Forelimb muscle (tissue), 1 donor: ENCODE measurements at regions not wholly inside any gene's neighbourhood (a gene's known extent, or its start where the extent isn't known, plus 50 kb on each side); places are given as distances from the start of the nearest gene placed in this dataset.

Experiments used
- DNase-seq: peaks from one replicate; pipeline ENCODE4 v3.0.0-alpha.2; 2013; ENCODE audit warnings: low read depth

DNA sequence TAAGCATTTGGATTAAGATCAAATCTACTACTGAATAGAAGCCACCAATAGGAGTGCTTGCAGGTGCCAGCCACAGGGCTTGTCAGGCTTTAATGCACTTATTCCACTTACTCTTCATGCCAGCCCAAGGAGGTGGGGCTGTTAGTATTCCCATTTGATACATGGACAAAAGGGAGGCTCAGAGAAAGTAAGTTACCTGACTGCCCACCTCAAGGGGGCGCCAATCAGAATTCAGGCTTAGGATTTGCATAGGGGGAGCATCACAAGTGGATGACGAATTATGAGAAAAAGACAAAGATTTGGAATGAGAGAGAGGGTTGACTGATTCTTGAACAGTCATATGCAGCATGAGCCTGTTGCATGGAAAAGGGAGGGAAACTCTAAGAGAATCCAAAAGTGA lies 188.4 kb upstream of the TSHZ2 start:
- DNase-seq, result no peak

DNA sequence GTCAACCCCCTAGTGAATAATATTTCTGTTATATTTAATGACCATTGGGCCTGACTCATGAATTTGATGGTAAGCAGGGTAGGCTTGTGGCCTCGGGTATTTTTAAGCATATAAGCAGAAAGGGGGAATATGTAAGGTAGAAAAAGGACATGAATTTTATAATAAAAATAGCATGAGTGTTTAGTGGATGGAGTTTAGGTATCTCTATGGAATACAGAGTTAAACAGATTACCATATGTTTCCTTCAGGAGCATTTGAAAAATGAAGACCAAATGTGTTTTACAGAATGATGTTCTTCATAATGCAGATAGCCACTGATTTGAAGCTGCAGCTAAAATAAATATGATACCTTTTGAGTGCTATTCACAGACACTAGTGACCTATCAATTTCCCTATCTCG lies 191.7 kb upstream of the TSHZ2 start:
- DNase-seq, result no peak

GRCh38 chr20:52779125-52779524 lies 193.0 kb upstream of the TSHZ2 start:
- no peak for DNase-seq

DNA sequence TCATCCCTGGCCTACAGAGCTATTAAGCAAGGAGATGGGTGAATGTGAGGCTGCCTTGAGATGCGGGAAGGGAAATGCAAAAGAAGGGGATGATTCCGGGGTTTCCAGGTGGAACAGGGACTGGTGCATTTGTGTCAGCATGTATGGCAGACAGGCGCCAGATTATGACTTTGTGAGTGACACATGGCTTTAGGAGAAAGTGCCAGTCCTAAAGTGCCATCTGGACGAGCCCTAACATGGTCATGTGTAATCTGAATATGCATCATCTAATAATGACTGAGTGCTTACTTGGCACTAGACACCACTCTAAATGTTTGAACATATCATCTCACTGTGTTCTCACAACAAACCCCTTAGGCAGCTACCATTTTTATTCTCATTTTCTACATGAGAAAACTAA lies 195.0 kb upstream of the TSHZ2 start:
- DNase-seq, result no peak

- DNase-seq, result no peak
These were observed 196.4 kb upstream of the TSHZ2 start for GRCh38 chr20:52775786-52776185.

DNA sequence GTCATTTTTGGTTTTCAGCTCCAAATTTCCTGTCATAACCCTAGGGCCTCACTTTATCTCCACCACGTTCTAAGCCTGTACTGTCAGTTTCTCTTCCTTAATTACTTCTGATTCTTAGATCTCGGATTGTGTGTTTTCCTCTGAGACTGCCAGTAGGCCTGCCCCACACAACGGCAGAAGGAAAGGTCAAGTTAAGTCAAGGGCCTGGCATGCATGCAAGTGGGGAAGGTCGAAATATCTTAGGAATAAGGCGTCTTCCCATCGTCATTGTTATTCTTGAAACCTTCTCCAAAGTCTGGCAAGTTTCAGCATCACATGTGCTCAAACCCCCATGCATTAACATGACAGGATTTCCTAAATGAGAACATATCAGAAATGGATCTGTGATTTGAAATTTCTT lies 203.5 kb upstream of the TSHZ2 start:
- no peak for DNase-seq

DNA sequence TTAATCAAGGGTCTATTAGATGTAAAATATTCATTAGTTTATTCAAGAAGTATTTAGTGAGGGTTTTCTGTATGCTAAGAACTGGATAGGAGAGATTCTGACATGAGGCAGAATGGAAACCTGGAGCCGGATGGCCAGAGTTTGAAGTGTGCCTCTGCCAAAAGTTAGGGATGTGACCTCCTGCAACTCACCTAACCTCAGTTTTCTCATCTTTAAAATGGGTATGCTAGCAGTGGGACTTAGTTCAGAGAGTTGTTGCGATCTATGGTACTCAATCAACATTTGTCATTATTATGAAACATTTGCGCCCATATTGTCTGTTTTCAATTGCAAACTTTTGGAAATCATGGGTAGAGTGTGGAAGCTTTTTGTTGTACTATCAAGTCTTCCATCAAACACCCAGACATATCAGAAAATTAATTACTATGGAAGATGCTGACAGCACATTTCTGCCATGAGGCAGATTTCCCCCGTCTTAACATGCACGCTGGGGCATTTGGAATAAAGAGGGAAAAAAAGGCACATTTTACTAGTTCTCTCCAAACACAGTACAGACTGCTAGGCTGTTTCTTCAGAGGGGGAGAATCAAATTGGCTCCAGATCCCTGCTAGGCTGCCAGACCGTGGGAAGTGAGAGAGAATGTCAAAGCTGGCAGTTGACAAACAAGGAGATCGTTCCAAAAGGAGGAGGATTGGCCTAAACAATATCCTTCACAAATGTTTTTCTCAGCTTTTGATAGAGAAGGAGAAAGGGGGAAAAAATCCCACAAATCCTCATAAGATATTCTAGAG lies 205.3 kb upstream of the TSHZ2 start:
- DNase-seq, result no peak

DNA sequence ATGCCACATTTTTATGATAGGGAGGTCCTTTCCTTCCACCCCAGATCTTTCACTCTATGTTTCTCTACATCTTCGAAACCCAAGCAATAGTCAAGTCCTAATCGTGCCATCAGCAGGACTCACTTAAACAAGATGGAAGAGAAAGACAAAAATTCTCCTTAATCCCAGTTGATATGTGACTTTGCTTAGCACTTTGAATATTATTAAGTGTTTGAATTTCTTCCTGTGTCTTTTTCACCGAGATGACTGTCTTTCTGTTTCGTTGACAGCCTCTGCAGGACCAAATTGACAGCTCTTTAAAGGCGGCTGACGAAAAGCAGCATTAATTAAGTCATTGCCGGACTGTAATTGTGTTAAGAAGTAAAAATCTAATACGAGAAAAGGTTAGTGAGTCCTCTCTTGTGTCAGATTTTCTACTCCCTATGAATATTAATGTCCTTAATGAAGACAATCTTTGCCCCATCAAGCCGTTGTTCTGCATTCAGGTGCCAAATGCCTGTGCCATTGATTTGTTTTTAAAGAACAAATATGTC lies 208.8 kb upstream of the TSHZ2 start:
- no peak for DNase-seq

- DNase-seq, result no peak
These were observed 210.3 kb upstream of the TSHZ2 start for GRCh38 chr20:52761867-52762266.

DNA sequence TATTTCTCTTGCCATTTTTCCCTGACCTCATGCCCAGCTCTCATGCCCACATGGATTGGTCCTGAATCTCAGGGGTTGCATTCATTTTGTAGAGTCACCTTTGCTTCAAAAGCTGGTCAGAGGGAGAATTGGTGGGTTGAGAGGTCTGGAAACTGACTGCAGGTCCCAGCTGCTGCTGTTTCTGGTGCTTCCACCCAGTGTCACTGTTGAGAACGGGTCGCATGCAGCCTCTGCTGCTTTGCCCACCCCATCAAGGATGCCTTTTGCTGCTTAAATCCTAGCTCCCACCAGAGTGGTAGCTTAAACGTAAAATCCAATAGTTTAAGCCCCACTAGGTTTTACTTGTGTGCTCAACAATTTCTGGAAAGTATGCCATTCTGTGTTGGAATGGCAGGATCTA lies 211.4 kb upstream of the TSHZ2 start:
- no peak for DNase-seq

GRCh38 chr20:52757411-52757810 lies 214.7 kb upstream of the TSHZ2 start:
- DNase-seq, result no peak

GRCh38 chr20:52755744-52756143 lies 216.4 kb upstream of the TSHZ2 start:
- no peak for DNase-seq

GRCh38 chr20:52754366-52754765 lies 217.8 kb upstream of the TSHZ2 start:
- no peak for DNase-seq

DNA sequence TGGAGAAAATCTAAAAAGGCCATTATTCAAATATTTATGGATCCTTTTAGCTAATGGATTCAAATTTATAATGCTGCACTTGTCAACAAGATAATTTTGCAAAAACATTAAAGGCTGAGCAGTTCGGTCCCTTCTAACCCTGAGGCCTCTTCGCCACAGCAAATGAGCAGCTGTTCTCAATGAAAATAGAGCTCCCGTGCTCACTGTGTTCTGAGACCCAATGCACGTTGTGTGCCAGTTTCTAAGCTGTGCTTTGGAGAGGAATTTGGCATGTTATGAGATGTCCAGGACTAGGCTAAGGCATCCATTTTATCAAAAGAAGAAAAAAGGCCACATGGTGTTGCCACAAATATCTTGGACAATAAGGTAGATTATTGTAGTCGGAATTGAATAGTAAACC lies 220.1 kb upstream of the TSHZ2 start:
- no peak for DNase-seq

DNA sequence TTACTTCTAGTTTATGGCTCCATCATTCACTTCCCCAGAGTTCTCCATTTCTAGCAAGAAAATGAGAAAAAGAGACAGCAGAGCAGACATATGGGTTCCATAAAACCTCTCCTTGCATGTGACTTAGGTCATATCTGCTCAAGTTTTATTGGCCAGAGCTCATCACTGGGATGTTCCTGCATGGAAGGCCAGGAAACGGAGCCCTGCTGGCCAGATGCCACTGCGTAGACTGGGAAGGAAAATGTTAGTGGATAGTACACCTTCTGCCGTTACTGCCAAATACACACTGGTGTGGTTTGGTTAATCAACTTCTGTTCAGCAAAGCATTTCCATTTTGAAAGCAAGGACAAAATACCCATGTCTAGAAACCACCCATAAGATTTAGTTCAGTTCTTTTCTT lies 220.6 kb upstream of the TSHZ2 start:
- DNase-seq, result no peak

GRCh38 chr20:52749938-52750337 lies 222.2 kb upstream of the TSHZ2 start:
- no peak for DNase-seq

DNA sequence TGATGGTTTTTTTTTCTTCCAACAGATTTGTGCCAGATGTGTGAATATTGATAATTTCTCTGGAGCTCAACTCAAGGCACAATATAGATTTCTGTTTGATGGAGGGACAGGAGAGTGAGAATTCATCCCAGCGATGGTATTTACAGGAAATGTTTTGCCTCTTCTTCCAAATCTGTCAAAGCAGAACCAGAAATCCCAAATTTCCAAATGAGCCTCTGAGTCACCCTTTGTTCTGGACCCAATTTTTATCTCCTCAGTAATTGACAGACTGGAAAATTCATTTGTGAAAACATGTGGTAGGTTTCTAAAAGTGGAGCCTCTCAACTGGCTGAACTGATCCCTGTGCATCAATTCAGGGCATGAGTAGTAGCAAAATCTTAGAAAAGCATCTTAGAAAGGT lies 223.2 kb upstream of the TSHZ2 start:
- no peak for DNase-seq

- DNase-seq, result peak; percentile 57
These were observed 223.7 kb upstream of the TSHZ2 start for GRCh38 chr20:52748285-52748932.

GRCh38 chr20:52747845-52748284 lies 224.3 kb upstream of the TSHZ2 start:
- peak; percentile 48 for DNase-seq

- no peak for DNase-seq
These were observed 225.4 kb upstream of the TSHZ2 start for GRCh38 chr20:52746770-52747169.

- no peak for DNase-seq
These were observed 226.0 kb upstream of the TSHZ2 start for GRCh38 chr20:52746190-52746589.

- DNase-seq, result no peak
These were observed 227.7 kb upstream of the TSHZ2 start for GRCh38 chr20:52744441-52744840.

DNA sequence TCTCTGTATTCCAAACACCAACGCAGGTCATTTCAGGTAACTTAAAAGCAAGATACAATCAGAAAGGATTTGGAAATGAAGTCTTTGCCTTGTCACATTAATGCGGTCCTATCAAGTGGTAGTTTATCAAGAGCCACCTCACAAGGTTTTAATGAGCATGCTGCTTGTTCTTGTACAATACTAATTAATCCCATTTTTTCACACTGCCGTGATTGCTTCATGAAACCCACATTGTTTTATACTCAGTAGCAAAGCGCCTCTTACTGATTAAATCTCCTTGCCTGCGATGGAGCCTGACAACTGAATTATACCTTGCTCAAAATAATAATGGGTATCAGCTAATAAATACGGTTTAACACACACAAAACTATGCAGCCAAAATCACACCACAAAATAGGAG lies 234.1 kb upstream of the TSHZ2 start:
- DNase-seq, result no peak
